Left hindlimb (tissue), 1 donor: ENCODE measurements at regions not wholly inside any gene's neighbourhood (a gene's known extent, or its start where the extent isn't known, plus 50 kb on each side); places are given as distances from the start of the nearest gene placed in this dataset.

Source experiments
- DNase-seq: peaks from one replicate; pipeline ENCODE4 v3.0.0-alpha.2; 2018

DNA sequence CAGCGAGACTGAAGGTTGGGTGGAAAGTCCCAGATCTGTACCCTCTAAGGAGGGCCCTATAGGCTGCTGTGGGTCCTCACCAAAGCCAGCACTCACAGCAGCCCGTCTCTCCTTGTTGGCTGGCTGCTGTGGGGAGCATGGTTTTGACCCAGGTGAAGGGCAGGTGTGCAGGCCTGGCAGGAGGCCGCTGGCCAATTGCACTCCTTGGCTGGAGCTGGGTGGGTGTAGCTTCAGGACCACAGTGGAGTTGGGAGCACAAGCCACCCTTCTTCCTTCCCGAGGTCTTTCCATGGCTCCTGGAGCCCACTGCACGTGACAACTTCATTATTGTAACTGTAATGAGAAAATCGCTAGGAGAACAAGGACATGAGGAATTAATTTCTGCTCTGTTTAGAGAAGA, 287.7 kb upstream of the FOXQ1 start:
- DNase-seq, result no peak

- DNase-seq, result no peak
These were observed 288.7 kb upstream of the FOXQ1 start for GRCh38 chr6:1023229-1023628.

DNA sequence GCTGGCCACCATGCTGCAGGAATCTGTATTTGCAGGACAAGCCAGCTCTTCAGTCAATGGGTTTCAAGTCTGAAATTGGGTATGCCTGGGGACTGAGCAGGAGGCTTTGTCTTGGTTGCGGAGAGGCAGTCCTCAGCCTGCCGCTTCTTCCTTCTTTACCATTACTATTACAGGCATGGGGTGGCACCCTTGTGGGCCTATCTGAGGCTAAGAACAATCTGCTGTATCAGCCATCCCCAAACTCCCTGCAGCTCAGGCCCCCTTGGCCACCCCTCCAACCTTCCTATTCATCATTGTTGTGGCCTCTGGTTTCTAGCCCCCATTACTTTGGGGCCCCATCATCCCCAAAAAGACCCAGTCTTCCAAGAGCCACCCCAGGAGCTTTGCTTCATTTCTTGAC, 289.2 kb upstream of the FOXQ1 start:
- no peak for DNase-seq

DNA sequence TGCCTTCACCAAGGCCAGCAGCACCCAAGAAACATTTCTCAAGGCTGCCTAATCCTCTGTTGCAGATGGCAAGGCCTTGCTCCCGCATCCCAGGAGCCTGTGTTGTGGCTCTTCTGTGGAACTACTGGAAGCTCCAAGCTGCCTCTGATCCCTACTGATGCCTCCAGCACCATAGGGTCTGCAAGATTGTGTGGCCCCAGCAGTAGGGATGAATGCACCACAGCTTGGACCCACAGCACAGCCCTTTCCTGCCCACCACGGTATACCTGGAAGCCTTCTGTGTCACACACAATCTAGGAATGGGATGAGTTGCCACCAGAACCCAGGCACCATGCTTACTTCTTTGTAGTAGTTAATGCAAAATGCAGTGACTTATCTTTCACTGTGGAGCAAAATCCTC, 291.1 kb upstream of the FOXQ1 start:
- no peak for DNase-seq

DNA sequence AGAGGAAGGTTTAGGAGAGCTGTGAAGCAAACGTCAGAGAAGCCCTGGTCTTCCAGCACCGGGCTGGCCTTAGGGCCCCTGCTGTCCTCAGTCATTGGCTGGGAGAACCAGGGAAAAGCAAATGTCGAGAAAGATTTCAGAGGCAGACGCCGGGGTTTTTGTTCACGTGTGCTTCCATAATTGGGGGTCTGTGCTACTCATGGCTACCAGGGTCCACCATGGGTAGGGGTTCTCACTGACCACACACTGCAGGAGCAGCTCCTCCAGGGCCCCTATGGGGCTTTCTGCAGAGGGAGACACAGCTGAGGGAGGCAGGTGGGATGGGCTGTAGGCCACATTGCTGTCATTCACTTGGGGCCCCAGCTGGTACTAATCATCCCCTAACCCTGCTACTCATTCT, 291.8 kb upstream of the FOXQ1 start:
- no peak for DNase-seq

DNA sequence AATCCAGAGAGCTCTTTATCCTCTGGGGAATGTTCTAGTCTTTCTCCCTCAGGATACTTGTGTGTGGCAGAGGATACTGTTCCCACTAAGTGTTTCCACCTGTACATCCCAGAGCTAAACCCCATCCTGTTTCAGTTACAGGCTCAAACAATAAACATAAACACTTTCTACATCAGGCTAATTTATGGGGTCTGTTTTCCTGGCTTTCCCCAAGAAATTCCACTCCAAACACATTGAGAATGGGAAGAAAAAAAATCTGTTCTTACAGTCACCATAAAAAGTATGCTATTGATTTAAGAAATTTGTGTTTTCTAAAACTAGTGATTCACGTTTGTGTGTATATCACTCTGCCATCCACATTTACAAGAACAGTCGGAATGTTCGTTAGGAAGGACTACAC, 293.9 kb upstream of the FOXQ1 start:
- DNase-seq, result no peak

DNA sequence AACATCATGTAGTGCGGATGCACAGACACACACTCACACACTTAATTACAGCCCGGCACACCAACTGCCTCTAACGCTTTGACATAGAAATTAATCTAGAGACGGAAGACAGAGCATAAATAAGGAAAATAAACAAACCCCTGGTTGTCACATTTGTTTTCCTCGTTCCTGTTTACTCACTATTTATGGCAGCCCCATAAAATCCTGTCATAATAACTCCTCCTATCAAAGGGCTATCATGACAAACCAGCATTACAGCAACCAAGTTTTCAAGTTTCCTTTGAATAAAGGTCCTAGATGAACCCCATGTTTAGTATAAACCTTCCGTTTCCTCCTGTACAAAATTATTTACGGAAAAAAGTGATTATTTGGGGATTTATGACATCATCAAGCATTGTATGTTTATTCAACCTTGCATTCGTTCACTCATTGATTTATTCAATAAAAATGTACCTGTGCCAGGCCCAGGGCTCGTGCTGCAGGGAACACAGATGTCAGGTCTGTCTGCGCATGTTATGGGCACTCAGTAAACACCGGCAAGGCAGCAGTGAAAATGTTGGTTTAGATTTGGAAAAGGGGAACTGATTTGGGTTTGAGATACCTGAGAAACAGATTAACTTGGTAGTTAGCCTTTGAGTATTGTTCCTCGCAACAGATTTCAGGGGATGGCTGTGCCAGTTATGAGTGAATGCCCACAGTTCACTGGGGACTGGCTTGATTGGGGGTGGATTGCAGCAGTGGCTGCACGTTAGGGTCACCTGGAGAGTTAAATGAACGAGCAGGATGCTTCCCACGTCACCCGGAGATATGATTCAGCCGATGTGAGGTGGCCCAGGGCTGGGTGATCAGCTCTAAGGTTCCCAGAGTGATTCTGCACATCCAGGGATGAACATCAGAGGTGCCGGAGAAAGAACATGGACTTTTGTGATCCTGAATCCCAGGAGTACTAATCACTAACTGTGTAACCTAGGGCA, 295.3 kb upstream of the FOXQ1 start:
- DNase-seq, result no peak

GRCh38 chr6:1015825-1016224, 296.1 kb upstream of the FOXQ1 start:
- DNase-seq, result no peak

- no peak for DNase-seq
These were observed 297.5 kb upstream of the FOXQ1 start for GRCh38 chr6:1014431-1014807.

- DNase-seq, result no peak
These were observed 298.1 kb upstream of the FOXQ1 start for GRCh38 chr6:1013656-1014430.

- no peak for DNase-seq
These were observed 302.8 kb upstream of the FOXQ1 start for GRCh38 chr6:1009103-1009502.

- no peak for DNase-seq
These were observed 304.7 kb upstream of the FOXQ1 start for GRCh38 chr6:1007159-1007558.

DNA sequence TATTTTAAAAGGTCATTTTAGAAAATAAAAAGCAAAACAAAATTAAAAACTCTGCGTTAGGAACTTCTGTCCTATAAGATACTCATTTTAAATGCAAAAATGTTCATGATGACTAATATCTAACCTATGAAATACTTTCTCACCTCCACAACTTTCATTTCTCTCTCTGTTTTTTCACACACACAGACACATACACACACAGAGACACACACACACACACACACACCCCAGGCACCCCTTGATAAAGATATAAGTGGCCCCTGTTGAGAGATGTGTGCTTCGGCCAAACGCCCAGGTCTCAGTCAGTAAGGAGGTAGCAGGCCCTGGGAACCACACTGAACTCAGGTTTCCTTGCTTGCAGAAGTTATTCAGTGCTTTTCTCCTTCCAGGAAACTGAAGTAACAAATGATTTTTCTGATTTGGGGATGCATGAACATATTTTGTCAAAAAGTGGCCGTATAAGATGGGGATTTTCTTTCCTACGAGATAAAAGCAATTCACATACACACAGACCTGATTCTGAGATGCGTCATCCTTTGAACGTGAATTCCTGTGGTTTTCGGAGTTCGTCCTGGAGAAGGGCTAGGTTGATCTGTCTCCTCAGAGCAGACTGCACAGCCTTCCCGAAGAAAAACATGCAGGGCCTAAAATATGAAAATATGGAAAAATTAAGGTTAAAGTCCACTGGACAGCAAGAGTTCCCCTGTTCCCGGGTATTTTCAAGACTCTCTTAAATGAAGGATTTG, 306.8 kb upstream of the FOXQ1 start:
- no peak for DNase-seq

GRCh38 chr6:1003394-1004160, 308.3 kb upstream of the FOXQ1 start:
- DNase-seq, result no peak

DNA sequence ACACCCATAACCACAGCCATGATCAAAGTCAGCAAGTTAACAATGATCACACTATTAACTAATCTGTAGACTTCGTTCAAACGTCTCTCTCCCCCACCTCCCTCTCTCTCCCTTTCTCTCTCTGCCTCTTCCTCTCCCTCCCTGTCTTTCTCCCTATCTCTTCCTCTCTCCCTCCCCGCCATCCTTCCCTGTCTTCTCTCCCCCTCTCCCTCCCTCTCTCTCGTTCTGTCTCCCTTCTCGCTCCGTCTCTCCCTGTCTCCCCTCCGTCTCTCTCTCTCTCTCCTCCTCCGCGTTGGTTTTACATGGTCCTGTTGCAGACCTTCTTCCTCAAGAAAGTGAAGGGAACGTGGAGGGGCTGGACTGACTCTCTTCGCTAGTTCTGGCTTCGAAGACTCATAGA, 308.9 kb upstream of the FOXQ1 start:
- DNase-seq, result no peak

DNA sequence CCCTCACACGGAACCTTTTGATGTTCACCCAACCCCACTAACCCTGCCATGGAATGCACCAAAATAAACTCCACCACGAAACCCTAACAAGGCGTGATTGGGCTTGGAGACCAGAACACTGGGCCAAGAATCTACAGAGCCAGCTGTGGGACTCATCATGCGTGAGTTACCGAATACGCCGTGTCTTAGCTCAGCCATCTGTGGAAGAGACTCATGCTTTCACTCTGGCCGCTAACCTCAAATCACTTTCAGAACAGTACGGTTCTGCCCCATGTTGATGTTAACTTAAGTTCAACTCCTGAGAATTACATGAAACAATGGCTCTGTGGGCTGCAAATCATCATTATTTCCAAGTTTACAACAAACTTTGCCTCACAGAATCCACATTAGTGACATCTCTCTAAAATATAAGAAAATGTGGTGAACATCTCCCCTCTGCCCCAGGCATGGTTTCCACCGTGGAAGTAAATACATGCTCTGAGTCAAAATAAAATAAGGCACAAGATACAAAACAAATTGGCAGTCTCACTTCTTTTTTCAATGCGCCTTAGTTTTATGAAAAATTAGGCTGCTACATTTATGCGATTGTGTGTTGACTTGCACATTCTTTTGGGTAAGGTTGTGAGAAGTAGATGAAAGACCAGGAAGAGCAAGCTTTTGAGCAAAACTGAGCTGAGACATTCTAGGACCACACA, 308.9 kb upstream of the EXOC2 start:
- no peak for DNase-seq

DNA sequence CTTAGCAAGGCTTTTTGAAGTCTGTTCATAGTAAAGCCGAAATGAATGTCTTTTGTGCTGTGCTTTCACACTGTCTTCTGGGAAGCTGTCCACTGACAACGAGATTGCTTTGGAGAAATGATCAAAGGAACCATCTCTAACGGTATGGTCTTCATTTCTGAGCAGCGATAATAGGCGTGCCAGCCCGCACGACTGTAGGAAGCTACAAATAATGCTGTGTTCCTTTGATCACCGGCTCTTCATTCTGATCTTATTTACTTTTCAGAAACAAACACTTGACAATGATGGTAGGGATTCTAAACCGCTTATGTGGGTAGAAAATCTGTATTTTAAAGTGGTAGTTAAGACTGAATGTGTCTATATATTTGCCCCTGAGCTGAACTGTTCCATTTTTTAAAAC, 306.6 kb upstream of the EXOC2 start:
- DNase-seq, result no peak

GRCh38 chr6:998551-998950, 305.6 kb upstream of the EXOC2 start:
- DNase-seq, result no peak

- no peak for DNase-seq
These were observed 303.4 kb upstream of the EXOC2 start for GRCh38 chr6:996271-996852.

DNA sequence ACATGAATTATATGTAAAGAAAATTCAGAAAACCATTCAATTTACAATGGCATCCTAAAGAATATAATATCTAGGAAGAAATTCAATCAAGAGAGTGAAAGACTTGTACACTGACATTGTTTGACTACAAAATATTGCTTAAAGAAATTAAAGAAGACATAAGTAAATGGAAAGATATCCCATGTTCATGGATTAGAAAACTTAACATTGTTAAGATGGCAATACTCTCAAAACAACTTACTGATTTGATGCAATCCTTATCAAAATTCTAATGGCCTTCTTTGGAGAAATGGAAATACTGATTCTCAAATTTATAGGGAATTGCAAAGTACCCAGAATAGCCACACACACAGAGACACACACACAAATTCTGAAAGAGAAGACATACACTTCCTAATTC, 298.3 kb upstream of the EXOC2 start:
- DNase-seq, result no peak

DNA sequence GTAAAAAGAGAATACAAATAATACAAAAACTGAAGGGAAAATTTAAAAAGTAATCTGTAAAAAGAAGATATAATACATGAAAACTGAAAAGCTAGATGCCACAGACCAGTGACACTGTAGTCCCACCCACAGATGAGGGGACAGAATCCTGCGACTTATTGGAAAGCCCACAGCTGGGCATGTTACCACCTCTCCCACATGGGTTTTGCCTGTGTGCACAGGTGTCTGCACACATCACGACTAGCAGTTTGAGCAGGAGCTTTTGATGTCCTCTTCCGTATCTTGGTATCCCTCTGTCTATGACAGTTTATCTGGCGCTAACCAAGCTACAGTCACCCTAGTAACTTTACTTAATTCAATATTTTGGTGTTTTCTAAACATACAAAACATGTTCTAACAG, 291.1 kb upstream of the EXOC2 start:
- no peak for DNase-seq
